Astrocyte (in vitro differentiated cells and primary cell): ENCODE measurements at regions not wholly inside any gene's neighbourhood (a gene's known extent, or its start where the extent isn't known, plus 50 kb on each side); places are given as distances from the start of the nearest gene placed in this dataset.

Experiments
- DNase-seq: peaks from one replicate; pipeline ENCODE4 v3.0.0-alpha.2; 2010; ENCODE audit warnings: low read depth
- FAIRE-seq: peaks from 2 replicates; lab custom pipeline; 2011; peaks lifted over from hg19 to GRCh38; lab: Jason Lieb, UNC
- H2AFZ ChIP-seq: 2 replicates; pipeline ENCODE4 v1.6.0; 2012; ENCODE audit warnings: low read depth, low read length, inconsistent platforms
- H3K27ac ChIP-seq: 2 replicates; pipeline ENCODE4 v1.5.1; 2011; ENCODE audit warnings: low read depth, low read length, inconsistent platforms
- H3K27me3 ChIP-seq: 2 replicates; pipeline ENCODE4 v1.6.0; 2011; ENCODE audit warnings: low read length, inconsistent platforms; ENCODE audit not compliant: insufficient read depth
- H3K36me3 ChIP-seq: 2 replicates; pipeline ENCODE4 v1.5.1; 2011; ENCODE audit warnings: low read length, inconsistent platforms; ENCODE audit not compliant: insufficient read depth
- H3K4me1 ChIP-seq: 2 replicates; pipeline ENCODE4 v1.5.1; 2011; ENCODE audit warnings: low read length, inconsistent platforms; ENCODE audit not compliant: insufficient read depth
- H3K4me2 ChIP-seq: 2 replicates; pipeline ENCODE4 v1.6.0; 2012; ENCODE audit warnings: low read length, inconsistent platforms
- H3K4me3 ChIP-seq: 2 replicates; pipeline ENCODE4 v1.5.1; 2011; ENCODE audit warnings: low read depth, mild to moderate bottlenecking, low read length, inconsistent platforms; ENCODE audit not compliant: insufficient read depth
- H3K79me2 ChIP-seq: 2 replicates; pipeline ENCODE4 v1.6.0; 2012; ENCODE audit warnings: mild to moderate bottlenecking, low read length, inconsistent platforms; ENCODE audit not compliant: insufficient read depth
- H3K9ac ChIP-seq: 2 replicates; pipeline ENCODE4 v1.6.0; 2012; ENCODE audit warnings: mild to moderate bottlenecking, low read length, inconsistent platforms
- H3K9me3 ChIP-seq: 2 replicates; pipeline ENCODE4 v1.5.1; 2012; ENCODE audit warnings: low read depth, mild to moderate bottlenecking, low read length, inconsistent platforms; ENCODE audit not compliant: insufficient read depth
- H4K20me1 ChIP-seq: 2 replicates; pipeline ENCODE4 v1.6.0; 2012; ENCODE audit warnings: low read length, inconsistent platforms; ENCODE audit not compliant: insufficient read depth
- H3K27ac Mint-ChIP-seq: one replicate; pipeline ENCODE4 v1.8.0; 2021; ENCODE audit warnings: mild to moderate bottlenecking, mixed read lengths; ENCODE audit not compliant: unreplicated experiment
- H3K27me3 Mint-ChIP-seq: one replicate; pipeline ENCODE4 v1.8.0; 2021; ENCODE audit warnings: low read depth, mixed read lengths; ENCODE audit not compliant: unreplicated experiment
- H3K36me3 Mint-ChIP-seq: one replicate; pipeline ENCODE4 v1.8.0; 2021; ENCODE audit warnings: low read depth, mixed read lengths; ENCODE audit not compliant: unreplicated experiment
- H3K4me1 Mint-ChIP-seq: one replicate; pipeline ENCODE4 v1.8.0; 2021; ENCODE audit warnings: low read depth, mixed read lengths; ENCODE audit not compliant: unreplicated experiment
- H3K4me3 Mint-ChIP-seq: one replicate; pipeline ENCODE4 v1.8.0; 2021; ENCODE audit warnings: mild to moderate bottlenecking, moderate library complexity, mixed read lengths; ENCODE audit not compliant: unreplicated experiment
- H3K9me3 Mint-ChIP-seq: one replicate; pipeline ENCODE4 v1.8.0; 2021; ENCODE audit warnings: mild to moderate bottlenecking, mixed read lengths; ENCODE audit not compliant: unreplicated experiment
- CTCF ChIP-seq: IDR thresholded peaks from 2 replicates; pipeline ENCODE4 v1.5.1; 2011; ENCODE audit warnings: low read depth, mild to moderate bottlenecking, inconsistent platforms, low read length, moderate library complexity; ENCODE audit not compliant: insufficient read depth
- EZH2 ChIP-seq: IDR thresholded peaks from 2 replicates; pipeline ENCODE4 v1.6.1; 2012; ENCODE audit warnings: mild to moderate bottlenecking, low read length, inconsistent platforms; ENCODE audit not compliant: insufficient read depth

GRCh38 chr2:128496700-128497099, 178.0 kb upstream of the HS6ST1 start:
- no peak overlapping the region for H2AFZ ChIP-seq
- H3K4me2 ChIP-seq = no peak overlapping the region
- no peak overlapping the region for H3K9ac ChIP-seq
- peaks cover 3% of the 10 kb centered on the region for H3K9me3 Mint-ChIP-seq
- peaks cover 10% of the 10 kb centered on the region for H3K4me1 Mint-ChIP-seq
- H3K27ac Mint-ChIP-seq = no peak overlapping the region
- peaks cover 15% of the 10 kb centered on the region for H3K27me3 Mint-ChIP-seq
- no peak overlapping the region for H3K27ac ChIP-seq
- DNase-seq (no peak), FAIRE-seq (no peak)
- H3K9me3 ChIP-seq = no peaks in the 10 kb centered on the region
- no peak overlapping the region for H3K4me3 Mint-ChIP-seq
- H3K4me3 ChIP-seq = no peak overlapping the region
- H3K4me1 ChIP-seq = no peaks in the 10 kb centered on the region
- H3K79me2 ChIP-seq = no peaks in the 10 kb centered on the region
- H4K20me1 ChIP-seq = no peaks in the 10 kb centered on the region
- H3K27me3 ChIP-seq = no peaks in the 10 kb centered on the region
- no peaks in the 10 kb centered on the region for H3K36me3 Mint-ChIP-seq
- no peaks in the 10 kb centered on the region for H3K36me3 ChIP-seq
- no peak for TF ChIP-seq EZH2
- no peak for TF ChIP-seq CTCF

- H3K36me3 ChIP-seq = no peaks in the 10 kb centered on the region
- Mint-ChIP-seq H3K36me3 (no peaks in the 10 kb centered on the region), H3K27ac (no peak overlapping the region), H3K27me3 (peaks cover 17% of the 10 kb centered on the region), H3K4me3 (no peak overlapping the region), H3K9me3 (peaks cover 3% of the 10 kb centered on the region), H3K4me1 (peaks cover 10% of the 10 kb centered on the region)
- FAIRE-seq (no peak), DNase-seq (no peak)
- no peaks in the 10 kb centered on the region for H4K20me1 ChIP-seq
- H3K27me3 ChIP-seq = no peaks in the 10 kb centered on the region
- no peaks in the 10 kb centered on the region for H3K9me3 ChIP-seq
- TF ChIP-seq CTCF (no peak), EZH2 (no peak)
- no peaks in the 10 kb centered on the region for H3K4me1 ChIP-seq
- H3K79me2 ChIP-seq = no peaks in the 10 kb centered on the region
- H3K27ac ChIP-seq = no peak overlapping the region
- no peak overlapping the region for H3K9ac ChIP-seq
- no peak overlapping the region for H2AFZ ChIP-seq
- H3K4me3 ChIP-seq = no peak overlapping the region
- no peak overlapping the region for H3K4me2 ChIP-seq
Observed at GRCh38 chr2:128497461-128497860, 178.8 kb upstream of the HS6ST1 start.

GRCh38 chr2:128498086-128498485, 179.4 kb upstream of the HS6ST1 start:
- FAIRE-seq (no peak), DNase-seq (no peak)
- Histone ChIP-seq H3K27me3 (no peaks in the 10 kb centered on the region), H3K27ac (no peak overlapping the region), H4K20me1 (no peaks in the 10 kb centered on the region), H3K4me2 (no peak overlapping the region), H3K36me3 (no peaks in the 10 kb centered on the region), H3K4me1 (no peaks in the 10 kb centered on the region), H3K9me3 (no peaks in the 10 kb centered on the region), H2AFZ (no peak overlapping the region), H3K4me3 (no peak overlapping the region), H3K79me2 (no peaks in the 10 kb centered on the region), H3K9ac (no peak overlapping the region)
- no peaks in the 10 kb centered on the region for H3K36me3 Mint-ChIP-seq
- H3K27me3 Mint-ChIP-seq = peaks cover 19% of the 10 kb centered on the region
- no peak overlapping the region for H3K27ac Mint-ChIP-seq
- H3K4me3 Mint-ChIP-seq = no peak overlapping the region
- peaks cover 10% of the 10 kb centered on the region for H3K4me1 Mint-ChIP-seq
- peaks cover 3% of the 10 kb centered on the region for H3K9me3 Mint-ChIP-seq
- TF ChIP-seq EZH2 (no peak), CTCF (no peak)
